B cell (primary cell): ENCODE measurements at regions not wholly inside any gene's neighbourhood (a gene's known extent, or its start where the extent isn't known, plus 50 kb on each side); places are given as distances from the start of the nearest gene placed in this dataset.

Source experiments
- EZH2 ChIP-seq: IDR thresholded peaks from 2 replicates; pipeline ENCODE4 v1.6.1; 2012; ENCODE audit warnings: borderline replicate concordance, low read depth, mild to moderate bottlenecking, moderate library complexity, low read length; ENCODE audit not compliant: insufficient read depth, poor library complexity, severe bottlenecking
- TF ChIP-seq, protein P1 (sequence below): fragments of 200-600 bp; IDR thresholded peaks from one replicate; pipeline ENCODE4 v1.8.0; 2022; ENCODE audit warnings: antibody characterized with exemption, mild to moderate bottlenecking

DNA sequence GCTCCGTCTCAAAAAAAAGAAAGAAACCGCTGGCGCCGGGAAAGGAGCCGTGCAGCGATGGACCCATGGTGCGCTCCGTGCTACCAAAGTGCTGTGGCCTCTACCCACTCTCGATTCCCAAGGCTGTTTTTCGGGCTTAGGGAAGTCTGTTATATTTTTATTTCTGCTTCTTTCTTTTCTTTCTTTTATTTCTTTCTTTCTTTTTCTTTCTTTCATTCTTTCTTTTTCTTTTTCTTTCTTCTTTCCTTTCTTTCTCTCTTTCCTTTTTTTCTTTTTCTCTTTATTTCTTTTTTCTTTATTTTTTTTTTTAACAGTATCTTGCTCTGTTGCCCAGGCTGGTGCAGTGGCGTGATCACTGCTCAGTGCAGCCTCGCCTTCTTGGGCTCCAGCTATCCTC is 87.5 kb downstream of the ANXA2R start:
- no peak for TF ChIP-seq EZH2
- TF ChIP-seq, protein P1, sequence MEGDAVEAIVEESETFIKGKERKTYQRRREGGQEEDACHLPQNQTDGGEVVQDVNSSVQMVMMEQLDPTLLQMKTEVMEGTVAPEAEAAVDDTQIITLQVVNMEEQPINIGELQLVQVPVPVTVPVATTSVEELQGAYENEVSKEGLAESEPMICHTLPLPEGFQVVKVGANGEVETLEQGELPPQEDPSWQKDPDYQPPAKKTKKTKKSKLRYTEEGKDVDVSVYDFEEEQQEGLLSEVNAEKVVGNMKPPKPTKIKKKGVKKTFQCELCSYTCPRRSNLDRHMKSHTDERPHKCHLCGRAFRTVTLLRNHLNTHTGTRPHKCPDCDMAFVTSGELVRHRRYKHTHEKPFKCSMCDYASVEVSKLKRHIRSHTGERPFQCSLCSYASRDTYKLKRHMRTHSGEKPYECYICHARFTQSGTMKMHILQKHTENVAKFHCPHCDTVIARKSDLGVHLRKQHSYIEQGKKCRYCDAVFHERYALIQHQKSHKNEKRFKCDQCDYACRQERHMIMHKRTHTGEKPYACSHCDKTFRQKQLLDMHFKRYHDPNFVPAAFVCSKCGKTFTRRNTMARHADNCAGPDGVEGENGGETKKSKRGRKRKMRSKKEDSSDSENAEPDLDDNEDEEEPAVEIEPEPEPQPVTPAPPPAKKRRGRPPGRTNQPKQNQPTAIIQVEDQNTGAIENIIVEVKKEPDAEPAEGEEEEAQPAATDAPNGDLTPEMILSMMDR = peak; percentile 28
